ENCODE measurements at regions not wholly inside any gene's neighbourhood (a gene's known extent, or its start where the extent isn't known, plus 50 kb on each side); places are given as distances from the start of the nearest gene placed in this dataset.

GRCh38 chr2:65737452-65738011 lies 305.1 kb upstream of the SPRED2 start:
- DNase-seq (ENCODE audit: low read depth): no peak

GRCh38 chr2:65731476-65731875 lies 299.1 kb upstream of the SPRED2 start:
- peak; percentile 38 for DNase-seq (ENCODE audit: low read depth)

- no peak for DNase-seq (ENCODE audit: low read depth)
These were observed 297.8 kb upstream of the SPRED2 start for GRCh38 chr2:65730186-65730585.

GRCh38 chr2:65729246-65729645 lies 296.8 kb upstream of the SPRED2 start:
- no peak for DNase-seq (ENCODE audit: low read depth)

- no peak for DNase-seq (ENCODE audit: low read depth)
These were observed 296.2 kb upstream of the SPRED2 start for GRCh38 chr2:65728477-65729180.

GRCh38 chr2:65727816-65728215 lies 295.4 kb upstream of the SPRED2 start:
- no peak for DNase-seq (ENCODE audit: low read depth)

- no peak for DNase-seq (ENCODE audit: low read depth)
These were observed 295.0 kb upstream of the SPRED2 start for GRCh38 chr2:65727381-65727780.

- DNase-seq (ENCODE audit: low read depth): no peak
These were observed 292.4 kb upstream of the SPRED2 start for GRCh38 chr2:65724752-65725151.

- DNase-seq (ENCODE audit: low read depth): no peak
These were observed 291.9 kb upstream of the SPRED2 start for GRCh38 chr2:65724336-65724735.

- peak; percentile 21 for DNase-seq (ENCODE audit: low read depth)
These were observed 289.8 kb upstream of the SPRED2 start for GRCh38 chr2:65722028-65722778.

GRCh38 chr2:65716698-65717097 lies 284.3 kb upstream of the SPRED2 start:
- no peak for DNase-seq (ENCODE audit: low read depth)

- no peak for DNase-seq (ENCODE audit: low read depth)
These were observed 282.9 kb upstream of the SPRED2 start for GRCh38 chr2:65715323-65715722.

- no peak for DNase-seq (ENCODE audit: low read depth)
These were observed 282.5 kb upstream of the SPRED2 start for GRCh38 chr2:65714866-65715265.

- DNase-seq (ENCODE audit: low read depth): no peak
These were observed 279.5 kb upstream of the SPRED2 start for GRCh38 chr2:65711863-65712262.

GRCh38 chr2:65710779-65711295 lies 278.4 kb upstream of the SPRED2 start:
- peak; percentile 37 for DNase-seq (ENCODE audit: low read depth)

GRCh38 chr2:65710356-65710755 lies 278.0 kb upstream of the SPRED2 start:
- DNase-seq (ENCODE audit: low read depth): no peak

GRCh38 chr2:65708086-65708485 lies 275.7 kb upstream of the SPRED2 start:
- DNase-seq (ENCODE audit: low read depth): peak; percentile 15

- DNase-seq (ENCODE audit: low read depth): no peak
These were observed 274.0 kb upstream of the SPRED2 start for GRCh38 chr2:65706411-65706810.

GRCh38 chr2:65701191-65701590 lies 268.8 kb upstream of the SPRED2 start:
- no peak for DNase-seq (ENCODE audit: low read depth)

- no peak for DNase-seq (ENCODE audit: low read depth)
These were observed 268.3 kb upstream of the SPRED2 start for GRCh38 chr2:65700720-65701119.

- no peak for DNase-seq (ENCODE audit: low read depth)
These were observed 267.7 kb upstream of the SPRED2 start for GRCh38 chr2:65700004-65700651.

- DNase-seq (ENCODE audit: low read depth): no peak
These were observed 259.4 kb upstream of the SPRED2 start for GRCh38 chr2:65691816-65692215.

All from RPMI7951 (cell line).